H1 (cell line): ENCODE measurements at regions not wholly inside any gene's neighbourhood (a gene's known extent, or its start where the extent isn't known, plus 50 kb on each side); places are given as distances from the start of the nearest gene placed in this dataset.

ENCODE experiments used
- CTCF ChIA-PET: fragments of 300-600 bp; sonication (Branson Sonifier 250); formaldehyde crosslinking; loops from one replicate; lab custom pipeline; 2021; ENCODE audit not compliant: partially characterized antibody; lab: Charles Lee
- POLR2A ChIA-PET: fragments of 300-600 bp; sonication (Branson Sonifier 250); formaldehyde crosslinking; loops from one replicate; lab custom pipeline; 2021; ENCODE audit warnings: inconsistent platforms; ENCODE audit not compliant: partially characterized antibody; lab: Charles Lee
- DNase-seq, 2 experiments: peaks; one replicate each; pipeline versions ENCODE4 v3.0.0 to v3.0.0-alpha.2; 2010 to 2022; ENCODE audit warnings: low spot score in 2 of 2, low read depth in 1 of 2, mixed read lengths in 1 of 2
- FAIRE-seq: peaks from 2 replicates; lab custom pipeline; 2011; peaks lifted over from hg19 to GRCh38; lab: Jason Lieb, UNC
- H2AFZ ChIP-seq: 2 replicates; pipeline ENCODE4 v1.8.1; 2012; ENCODE audit warnings: low read length, inconsistent platforms
- H2AK5ac ChIP-seq: 2 replicates; pipeline ENCODE4 v1.6.1; 2013; ENCODE audit warnings: low read depth, low read length
- H2BK120ac ChIP-seq: replicated peaks from 2 replicates; pipeline ENCODE3; 2013; ENCODE audit warnings: low read depth, low read length, inconsistent platforms
- H2BK12ac ChIP-seq: 2 replicates; pipeline ENCODE4 v1.6.1; 2013; ENCODE audit warnings: low read depth, low read length
- H2BK15ac ChIP-seq: 2 replicates; pipeline ENCODE4 v1.6.1; 2013; ENCODE audit warnings: low read length
- H2BK20ac ChIP-seq: 2 replicates; pipeline ENCODE4 v1.6.1; 2013; ENCODE audit warnings: low read length
- H2BK5ac ChIP-seq: 2 replicates; pipeline ENCODE4 v1.6.1; 2013; ENCODE audit warnings: low read depth, low read length
- H3K14ac ChIP-seq: 2 replicates; pipeline ENCODE4 v1.6.1; 2013; ENCODE audit warnings: inconsistent platforms; ENCODE audit not compliant: insufficient read length
- H3K18ac ChIP-seq: 2 replicates; pipeline ENCODE4 v1.6.1; 2013; ENCODE audit warnings: low read length; ENCODE audit errors: extremely low read depth
- H3K23ac ChIP-seq: 2 replicates; pipeline ENCODE4 v1.6.1; 2013; ENCODE audit warnings: inconsistent platforms; ENCODE audit not compliant: insufficient read length
- H3K23me2 ChIP-seq: 2 replicates; pipeline ENCODE4 v1.6.1; 2013; ENCODE audit warnings: low read depth, low read length
- H3K27ac ChIP-seq: 2 replicates; pipeline ENCODE4 v1.6.1; 2011; ENCODE audit warnings: low read depth, low read length, inconsistent platforms
- H3K27me3 ChIP-seq, 4 experiments: replicated peaks in 1 of 4; 1 replicate in 1 of 4; 2 replicates in 3 of 4; pipeline versions ENCODE4 v1.6.1 to v1.8.1; 2011 to 2013; ENCODE audit warnings: low read length in 3 of 4, mild to moderate bottlenecking in 3 of 4, inconsistent platforms in 2 of 4, mixed read lengths in 2 of 4, moderate library complexity in 1 of 4; ENCODE audit not compliant: control insufficient read depth in 3 of 4, insufficient read depth in 3 of 4; ENCODE audit errors: extremely low read depth in 1 of 4
- H3K36me3 ChIP-seq, 4 experiments: 2 replicates each; pipeline versions ENCODE4 v1.6.1 to v1.8.1; 2011 to 2013; ENCODE audit warnings: mild to moderate bottlenecking in 4 of 4, low read length in 3 of 4, moderate library complexity in 2 of 4, control low read depth in 1 of 4, inconsistent platforms in 1 of 4; ENCODE audit not compliant: insufficient read depth in 4 of 4, control insufficient read depth in 2 of 4
- H3K4ac ChIP-seq: replicated peaks from 2 replicates; pipeline ENCODE3; 2013; ENCODE audit warnings: low read length, low read depth, mixed read lengths, inconsistent platforms; ENCODE audit not compliant: insufficient read length
- H3K4me1 ChIP-seq, 4 experiments: replicated peaks in 1 of 4; 1 replicate in 1 of 4; 2 replicates in 3 of 4; pipeline versions ENCODE4 v1.6.1 to v1.8.1; 2011 to 2013; ENCODE audit warnings: low read length in 3 of 4, inconsistent platforms in 2 of 4, mixed read lengths in 1 of 4; ENCODE audit not compliant: insufficient read depth in 4 of 4, control insufficient read depth in 3 of 4
- H3K4me2 ChIP-seq, 2 experiments: 2 replicates each; pipeline versions ENCODE4 v1.6.1 to v1.8.1; 2011 to 2013; ENCODE audit warnings: low read depth in 2 of 2, low read length in 2 of 2, control low read depth in 1 of 2, inconsistent platforms in 1 of 2, mild to moderate bottlenecking in 1 of 2; ENCODE audit not compliant: insufficient read depth in 1 of 2
- H3K4me3 ChIP-seq, 4 experiments: fragments of 200-600, 300-600 bp in 1 of 4; sonication (generic), shearing (Covaris generic), sonication (Bioruptor Twin) in 1 of 4; 2 replicates each; pipeline versions ENCODE4 v1.5.1 to v1.8.1; 2011 to 2016; ENCODE audit warnings: low read length in 4 of 4, low read depth in 3 of 4, control low read depth in 2 of 4, inconsistent platforms in 2 of 4, mild to moderate bottlenecking in 2 of 4, mixed read lengths in 1 of 4, moderate library complexity in 1 of 4; ENCODE audit not compliant: insufficient read depth in 2 of 4; ENCODE audit errors: extremely low read depth in 1 of 4
- H3K56ac ChIP-seq: replicated peaks from 2 replicates; pipeline ENCODE3; 2013; ENCODE audit warnings: low read depth, mild to moderate bottlenecking, mixed read lengths, low read length, inconsistent platforms; ENCODE audit not compliant: insufficient read length
- H3K79me1 ChIP-seq: 2 replicates; pipeline ENCODE4 v1.6.1; 2013; ENCODE audit warnings: low read depth, low read length, control low read depth
- H3K79me2 ChIP-seq, 2 experiments: 2 replicates each; pipeline versions ENCODE4 v1.6.1 to v1.8.1; 2012 to 2013; ENCODE audit warnings: low read length in 2 of 2, mild to moderate bottlenecking in 2 of 2, inconsistent platforms in 1 of 2; ENCODE audit not compliant: insufficient read depth in 2 of 2, control insufficient read depth in 1 of 2
- H3K9ac ChIP-seq, 4 experiments: replicated peaks in 1 of 4; 1 replicate in 1 of 4; 2 replicates in 3 of 4; pipeline versions ENCODE4 v1.6.1 to v1.8.1; 2011 to 2013; ENCODE audit warnings: low read depth in 3 of 4, low read length in 3 of 4, control low read depth in 2 of 4, mild to moderate bottlenecking in 2 of 4, moderate library complexity in 2 of 4, inconsistent platforms in 1 of 4; ENCODE audit errors: extremely low read depth in 1 of 4
- H3K9me3 ChIP-seq, 2 experiments: 2 replicates each; pipeline versions ENCODE4 v1.6.1 to v1.8.1; 2012 to 2013; ENCODE audit warnings: mild to moderate bottlenecking in 2 of 2, moderate library complexity in 2 of 2, control low read depth in 1 of 2, inconsistent platforms in 1 of 2, low read depth in 1 of 2, low read length in 1 of 2, mixed read lengths in 1 of 2; ENCODE audit not compliant: insufficient read depth in 2 of 2
- H4K20me1 ChIP-seq, 2 experiments: replicated peaks in 1 of 2; 2 replicates each; pipeline versions ENCODE3 to v1.8.1; 2011 to 2013; ENCODE audit warnings: inconsistent platforms in 2 of 2, low read length in 2 of 2, mild to moderate bottlenecking in 1 of 2; ENCODE audit not compliant: insufficient read depth in 2 of 2, control insufficient read depth in 1 of 2
- H4K5ac ChIP-seq: 2 replicates; pipeline ENCODE4 v1.6.1; 2013; ENCODE audit warnings: low read length, low read depth, mixed read lengths, inconsistent platforms; ENCODE audit not compliant: insufficient read length
- H4K8ac ChIP-seq: 2 replicates; pipeline ENCODE4 v1.8.0; 2013; ENCODE audit warnings: mild to moderate bottlenecking, moderate library complexity, low read length, inconsistent platforms; ENCODE audit not compliant: insufficient read depth; ENCODE audit errors: extremely low read depth
- H4K91ac ChIP-seq: replicated peaks from 2 replicates; pipeline ENCODE3; 2013; ENCODE audit warnings: low read length, mixed read lengths, inconsistent platforms; ENCODE audit not compliant: insufficient read length
- BCL11A ChIP-seq, 2 experiments: IDR thresholded peaks; one replicate each; pipeline ENCODE4 v1.6.1; 2011; ENCODE audit warnings: low read depth in 2 of 2, low read length in 2 of 2, mild to moderate bottlenecking in 2 of 2
- CBX5 ChIP-seq: fragments of 300-800, 300-1000 bp; sonication (generic); IDR thresholded peaks from 2 replicates; pipeline ENCODE4 v1.7.1; 2016; ENCODE audit warnings: antibody characterized with exemption, low read length, low read depth
- CEBPB ChIP-seq: IDR thresholded peaks from 2 replicates; pipeline ENCODE4 v1.6.1; 2012; ENCODE audit warnings: low read depth, low read length
- CHD1 ChIP-seq: IDR thresholded peaks from 2 replicates; pipeline ENCODE4 v1.6.1; 2012; ENCODE audit warnings: low read depth, low read length, improper control_type of control experiment
- CHD2 ChIP-seq: IDR thresholded peaks from 2 replicates; pipeline ENCODE4 v1.6.1; 2012; ENCODE audit warnings: low read length, improper control_type of control experiment
- EP300 ChIP-seq, 2 experiments: IDR thresholded peaks; 1 replicate in 1 of 2; 2 replicates in 1 of 2; pipeline ENCODE4 v1.6.1; 2011 to 2012; ENCODE audit warnings: low read depth in 2 of 2, low read length in 2 of 2, mild to moderate bottlenecking in 2 of 2, borderline replicate concordance in 1 of 2, inconsistent platforms in 1 of 2, moderate library complexity in 1 of 2
- KDM5A ChIP-seq: fragments of 200-600 bp; IDR thresholded peaks from 2 replicates; pipeline ENCODE4 v1.7.1; 2012; ENCODE audit warnings: mild to moderate bottlenecking, low read length, inconsistent platforms, mixed read lengths
- NANOG ChIP-seq: IDR thresholded peaks from 2 replicates; pipeline ENCODE4 v1.6.1; 2011; ENCODE audit warnings: low read length, low read depth, mild to moderate bottlenecking, inconsistent platforms; ENCODE audit not compliant: insufficient read depth, poor library complexity, severe bottlenecking
- NRF1 ChIP-seq: IDR thresholded peaks from 2 replicates; pipeline ENCODE4 v1.6.1; 2011; ENCODE audit warnings: mild to moderate bottlenecking, low read depth, low read length, improper control_type of control experiment
- RFX5 ChIP-seq: IDR thresholded peaks from 2 replicates; pipeline ENCODE4 v1.6.1; 2011; ENCODE audit warnings: low read depth, low read length, improper control_type of control experiment, borderline replicate concordance
- TAF1 ChIP-seq: IDR thresholded peaks from 2 replicates; pipeline ENCODE4 v1.6.1; 2011; ENCODE audit warnings: mild to moderate bottlenecking, low read depth, low read length
- WGBS, 2 experiments: shearing (Covaris generic) in 1 of 2; methylation state at CpG; one replicate each; pipeline versions ENCODE4 v1.1.6 to v1.1.7; 2013 to 2015; ENCODE audit warnings: low lambda C conversion rate in 2 of 2, mixed read lengths in 2 of 2, inconsistent platforms in 1 of 2, low coverage in 1 of 2, missing lambda C conversion rate in 1 of 2; ENCODE audit not compliant: insufficient replicate concordance in 2 of 2, insufficient coverage in 1 of 2, insufficient read length in 1 of 2; ENCODE audit errors: extremely low coverage in 1 of 2, missing lambda C conversion rate in 1 of 2; 5-methylcytosine and 5-hydroxymethylcytosine counted together
- TF ChIP-seq, protein P1 (sequence below): IDR thresholded peaks from 2 replicates; pipeline ENCODE4 v1.6.1; 2012; ENCODE audit warnings: inconsistent platforms

- no peak overlapping the region for H3K9ac ChIP-seq
- H3K56ac ChIP-seq = no peak overlapping the region
- peaks cover 0 to 5% of the 10 kb centered on the region in 2 experiments; a peak in 2 of 4 replicates for H3K9me3 ChIP-seq
- no peak overlapping the region for H4K91ac ChIP-seq
- H3K4ac ChIP-seq = no peak overlapping the region
- no peak overlapping the region for H3K4me2 ChIP-seq
- H2BK5ac ChIP-seq = no peak overlapping the region
- no peaks in the 10 kb centered on the region for H3K79me2 ChIP-seq
- ChIA-PET CTCF (no interaction called here), POLR2A (no interaction called here)
- H2BK12ac ChIP-seq = no peak overlapping the region
- no peaks in the 10 kb centered on the region for H3K79me1 ChIP-seq
- H2AK5ac ChIP-seq = no peak overlapping the region
- no peak overlapping the region for H3K4me3 ChIP-seq
- H3K36me3 ChIP-seq = no peaks in the 10 kb centered on the region
- H3K18ac ChIP-seq = no peak overlapping the region
- H2BK20ac ChIP-seq = no peak overlapping the region
- H4K8ac ChIP-seq = no peak overlapping the region
- H2AFZ ChIP-seq = no peak overlapping the region
- TF ChIP-seq, protein P1, sequence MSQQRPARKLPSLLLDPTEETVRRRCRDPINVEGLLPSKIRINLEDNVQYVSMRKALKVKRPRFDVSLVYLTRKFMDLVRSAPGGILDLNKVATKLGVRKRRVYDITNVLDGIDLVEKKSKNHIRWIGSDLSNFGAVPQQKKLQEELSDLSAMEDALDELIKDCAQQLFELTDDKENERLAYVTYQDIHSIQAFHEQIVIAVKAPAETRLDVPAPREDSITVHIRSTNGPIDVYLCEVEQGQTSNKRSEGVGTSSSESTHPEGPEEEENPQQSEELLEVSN = no peak
- TF ChIP-seq CEBPB = no peak
- no peak for TF ChIP-seq CBX5
- no peak for TF ChIP-seq EP300 (IDR thresholded peaks at IDR 0.05; ENCODE audit: borderline replicate concordance in 1 of 2, low read depth in 2 of 2, low read length in 2 of 2)
- no peak for TF ChIP-seq NRF1
- no peak for TF ChIP-seq CHD1
- no peak for TF ChIP-seq KDM5A
- no peak for TF ChIP-seq BCL11A (IDR thresholded peaks at IDR 0.05; ENCODE audit: low read depth in 2 of 2, low read length in 2 of 2)
- no peak for TF ChIP-seq CHD2
- TF ChIP-seq NANOG = no peak
- TF ChIP-seq RFX5 = no peak
- TF ChIP-seq TAF1 = no peak
- TF ChIP-seq, all 59 proteins: peak for 0
- Histone ChIP-seq H4K20me1 (no peaks in the 10 kb centered on the region), H3K27ac (no peak overlapping the region), H3K14ac (no peak overlapping the region), H3K4me1 (no peaks in the 10 kb centered on the region), H3K23me2 (no peaks in the 10 kb centered on the region), H2BK120ac (no peak overlapping the region), H3K23ac (no peak overlapping the region), H3K27me3 (no peaks in the 10 kb centered on the region), H4K5ac (no peak overlapping the region), H2BK15ac (no peak overlapping the region)
- no peak for FAIRE-seq
- 78% methylated on average over 1 of the region's 1 CpG; no CpG with 5 or more reads in 1 of the 2 experiments for WGBS, 2 experiments
- DNase-seq = no peak
Observed at GRCh38 chr14:98368221-98368620, 903.8 kb downstream of the BCL11B start.
